HG03439 (cell line): ENCODE measurements at regions not wholly inside any gene's neighbourhood (a gene's known extent, or its start where the extent isn't known, plus 50 kb on each side); places are given as distances from the start of the nearest gene placed in this dataset.
"Not testable (repeated sequence)": the region's sequence is repeated elsewhere in the genome, so short reads cannot be mapped to it uniquely, and the experiment has no call there.

Source experiments
- ATAC-seq: cut with Tn5 transposase; IDR thresholded peaks from one replicate; pipeline ENCODE4 v1.9.1; 2021; ENCODE audit warnings: mild to moderate bottlenecking, moderate library complexity; ENCODE audit not compliant: unreplicated experiment

GRCh38 chr11:109480251-109480650 lies 58.3 kb downstream of the C11orf87 start:
- ATAC-seq, result no peak

- no peak for ATAC-seq
Observed at GRCh38 chr11:109486129-109486528, 64.1 kb downstream of the C11orf87 start.

DNA sequence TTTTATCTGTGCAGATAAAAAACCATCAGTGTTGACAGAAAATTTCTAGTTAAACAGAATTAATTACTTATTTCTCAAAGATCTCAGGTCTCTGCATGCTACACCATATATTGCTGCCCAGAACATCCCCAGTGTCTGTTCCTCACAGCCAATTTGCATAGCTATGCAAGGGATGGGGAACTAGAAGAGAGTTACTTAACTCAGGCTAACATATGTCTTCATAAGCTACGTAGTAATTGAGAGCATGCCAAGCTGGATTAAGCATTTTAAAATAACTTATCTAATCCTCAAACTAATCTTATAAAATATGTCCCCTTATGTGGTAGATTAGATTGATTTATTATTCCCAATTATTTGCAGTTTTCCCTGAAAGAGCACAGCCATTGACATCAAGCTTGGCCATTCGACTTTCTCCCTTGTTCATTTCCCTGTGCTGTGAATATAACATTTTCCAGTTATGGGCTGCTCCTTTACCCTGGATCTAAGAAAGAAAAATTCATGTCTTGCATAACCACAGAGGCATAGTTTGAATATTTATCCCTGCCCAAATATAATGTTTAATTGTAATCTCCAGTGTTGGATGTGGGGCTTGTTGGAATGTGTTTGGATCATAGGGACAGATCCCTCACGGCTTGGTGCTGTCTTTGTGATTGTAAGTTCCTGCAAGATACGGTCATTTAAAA lies 69.1 kb downstream of the C11orf87 start:
- ATAC-seq, result no peak

GRCh38 chr11:109506115-109506514 lies 84.1 kb downstream of the C11orf87 start:
- ATAC-seq, result no peak

- ATAC-seq, result no peak
Observed at GRCh38 chr11:109507331-109507730, 85.3 kb downstream of the C11orf87 start.

GRCh38 chr11:109507836-109508561 lies 86.0 kb downstream of the C11orf87 start:
- ATAC-seq, result no peak

- no peak for ATAC-seq
Observed at GRCh38 chr11:109508943-109509342, 87.0 kb downstream of the C11orf87 start.

DNA sequence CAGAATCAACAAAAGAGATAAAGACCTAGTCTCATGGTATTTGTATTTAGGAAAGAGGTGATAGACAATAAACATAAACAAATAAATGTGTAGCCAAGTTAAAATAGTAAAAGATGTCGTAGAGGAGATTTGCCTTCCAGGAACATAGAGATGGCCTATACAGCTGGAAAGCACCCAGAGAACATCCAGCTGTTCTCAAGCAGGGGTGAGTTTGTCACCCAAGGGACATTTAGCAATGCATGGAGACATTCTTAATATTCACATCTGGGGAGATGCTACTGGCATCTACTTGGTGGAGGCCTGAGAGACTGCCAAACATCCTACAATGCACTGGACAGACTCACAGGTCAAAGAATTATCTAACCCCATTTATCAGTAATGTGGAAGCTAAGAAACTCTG lies 88.3 kb downstream of the C11orf87 start:
- no peak for ATAC-seq

GRCh38 chr11:109511598-109511997 lies 89.6 kb downstream of the C11orf87 start:
- ATAC-seq, result no peak

DNA sequence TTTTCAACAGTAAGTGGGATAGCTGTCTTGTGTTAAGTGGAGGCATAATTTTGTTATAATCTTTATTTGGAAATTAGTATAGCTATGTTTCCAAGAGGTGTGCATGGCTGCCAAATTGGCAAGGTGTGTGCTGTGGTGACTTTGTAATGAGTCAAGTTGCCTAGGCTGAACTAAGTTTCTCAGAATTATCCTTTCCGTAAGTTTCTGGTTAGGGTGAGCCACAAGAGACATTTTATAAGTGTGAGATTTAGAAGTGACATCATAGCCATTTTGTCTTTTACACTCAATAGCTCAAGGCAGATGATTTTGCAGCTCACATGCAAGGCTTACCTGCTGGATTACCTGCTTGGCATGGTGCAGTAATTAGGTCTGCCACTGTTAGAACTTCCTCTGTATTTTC lies 90.3 kb downstream of the C11orf87 start:
- ATAC-seq, result no peak

DNA sequence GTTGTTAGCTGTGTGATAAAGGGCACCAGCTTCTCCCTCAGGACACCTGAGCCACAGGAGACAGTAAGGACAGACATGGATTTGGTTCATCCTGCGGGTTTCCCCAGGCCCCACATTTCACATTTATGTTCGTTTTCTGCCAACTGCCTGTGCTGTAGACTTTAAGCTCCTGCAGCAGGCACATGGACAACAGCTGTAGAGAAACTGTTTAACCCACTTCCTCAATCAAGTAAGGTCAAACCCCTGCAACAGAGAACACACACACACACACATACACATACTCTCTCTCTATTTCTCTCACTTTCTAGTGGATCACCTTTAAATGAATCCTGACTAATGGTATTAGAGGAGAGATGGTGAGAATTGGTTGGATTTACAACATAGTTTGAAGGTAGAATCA lies 90.7 kb downstream of the C11orf87 start:
- ATAC-seq, result no peak

DNA sequence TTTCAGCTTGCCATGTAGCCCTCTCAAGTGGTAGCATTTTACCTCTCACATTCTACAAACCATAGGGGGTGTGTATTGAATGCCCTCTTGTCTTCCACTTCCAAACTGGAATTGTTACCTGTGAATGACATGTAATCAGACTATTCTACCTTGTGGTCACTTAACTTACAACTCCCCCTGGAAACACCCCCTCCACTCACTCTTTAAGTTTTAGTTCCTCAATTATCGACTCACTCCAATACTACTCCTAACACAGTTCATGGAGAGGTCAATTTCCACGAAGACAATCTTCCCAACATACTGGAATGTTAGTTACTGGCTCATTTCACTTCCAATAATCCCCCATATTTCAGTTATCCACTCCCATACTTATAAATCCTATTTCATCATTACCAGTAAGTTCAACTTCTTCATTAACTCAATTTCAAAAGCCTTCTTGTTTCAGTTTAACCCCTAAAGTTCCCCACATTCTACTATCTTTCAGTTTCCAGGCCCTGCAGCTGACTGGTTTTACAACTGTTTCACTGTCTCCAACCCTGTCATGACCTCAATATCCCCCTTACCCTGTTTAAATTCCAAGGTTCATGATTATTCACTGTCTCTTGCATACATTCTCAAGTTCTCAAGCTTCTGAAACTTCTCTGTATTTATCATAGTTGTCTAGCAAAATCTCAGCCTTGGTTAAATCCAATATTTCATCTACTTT lies 92.5 kb downstream of the C11orf87 start:
- no peak for ATAC-seq

DNA sequence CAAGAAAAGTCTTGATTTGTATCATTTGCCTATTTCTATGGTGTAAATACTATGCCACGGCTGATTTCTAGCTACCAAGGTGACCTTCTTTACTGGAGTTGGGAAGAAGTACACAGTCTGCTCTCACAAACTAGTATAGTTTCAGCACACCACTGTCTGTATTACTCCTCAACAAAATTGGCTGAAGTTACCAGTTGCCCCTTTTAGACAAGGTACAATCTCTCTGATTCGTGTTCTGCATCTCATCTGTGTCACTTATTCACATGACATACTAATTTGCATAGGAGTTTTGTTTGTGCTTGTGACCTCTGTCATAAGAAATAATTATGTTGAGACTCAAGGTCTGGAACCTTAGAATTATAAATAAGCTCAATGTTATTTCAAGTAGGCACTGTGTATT lies 97.3 kb downstream of the C11orf87 start:
- ATAC-seq, result no peak

DNA sequence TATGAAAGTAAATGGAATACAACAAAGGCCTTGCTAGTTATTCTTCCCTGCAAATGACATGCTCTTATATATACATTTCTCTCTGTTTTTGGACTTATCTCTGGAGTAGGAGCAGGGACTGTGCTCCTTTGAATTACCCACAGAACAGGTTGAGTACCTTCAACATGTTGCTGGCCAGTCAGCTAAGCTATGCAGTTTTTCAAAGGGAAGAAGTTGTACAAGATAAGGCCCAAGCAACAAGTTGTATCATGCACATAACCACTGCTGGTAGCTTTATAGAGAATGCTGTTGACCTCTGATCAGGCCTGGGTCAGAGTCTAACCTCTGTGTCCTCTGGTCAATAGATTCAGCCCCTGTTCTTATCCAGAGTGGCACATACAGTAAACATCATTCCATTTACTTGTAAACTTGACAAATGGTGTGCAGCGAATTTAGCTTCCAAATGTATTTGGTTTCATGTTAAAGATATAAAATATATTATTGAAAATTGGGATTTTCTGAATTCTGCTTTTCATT lies 99.6 kb downstream of the C11orf87 start:
- ATAC-seq, result no peak

DNA sequence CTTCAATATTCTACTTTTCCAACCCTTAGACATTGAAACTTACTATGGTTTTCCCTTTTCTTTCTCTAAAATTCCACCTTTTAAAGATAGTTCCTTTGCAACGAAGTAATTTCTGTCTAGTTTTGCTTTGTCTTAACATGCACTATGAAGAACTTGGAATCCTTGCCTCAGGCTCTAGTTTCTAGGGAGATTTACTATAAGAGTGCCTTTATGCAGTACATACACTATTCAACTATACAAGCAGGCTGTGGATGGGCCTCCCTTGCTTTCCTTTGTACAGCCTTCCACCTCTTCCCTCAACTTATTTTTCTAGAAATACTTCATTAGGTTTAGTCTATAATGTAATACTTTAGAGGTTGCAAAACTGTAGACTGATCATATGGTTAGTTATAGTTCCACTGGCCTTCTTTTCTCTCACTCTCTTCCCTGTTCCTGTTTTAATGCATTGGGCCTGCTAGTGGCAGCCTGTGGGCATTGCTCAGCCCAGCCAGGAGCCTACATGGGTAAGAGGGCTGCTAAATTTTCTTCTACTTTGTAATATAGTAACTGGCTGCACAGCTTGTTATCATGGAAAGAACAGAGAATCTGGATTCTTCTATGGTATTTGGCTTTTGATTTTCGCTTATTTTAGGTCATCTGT lies 100.2 kb downstream of the C11orf87 start:
- ATAC-seq, result no peak

GRCh38 chr11:109525636-109526035 lies 103.6 kb downstream of the C11orf87 start:
- not testable (repeated sequence) for ATAC-seq

DNA sequence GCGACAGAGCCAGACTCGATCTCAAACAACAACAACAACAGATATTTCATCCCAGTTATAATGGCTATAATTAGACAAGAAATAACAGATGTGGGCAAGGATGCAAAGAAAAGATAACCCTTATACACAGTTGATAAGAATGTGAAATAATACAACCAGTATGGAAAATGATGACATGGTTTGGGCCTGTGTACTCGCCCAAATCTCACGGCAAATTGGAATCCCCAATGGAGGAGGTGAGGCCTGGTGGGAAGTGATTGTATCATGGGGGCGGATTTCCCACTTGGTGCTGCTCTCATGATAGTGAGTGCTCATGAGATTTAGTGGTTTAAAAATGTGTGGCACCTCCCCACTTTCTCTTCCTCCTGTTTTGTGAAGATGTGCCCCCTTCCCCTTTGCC lies 104.1 kb downstream of the C11orf87 start:
- ATAC-seq, result no peak

DNA sequence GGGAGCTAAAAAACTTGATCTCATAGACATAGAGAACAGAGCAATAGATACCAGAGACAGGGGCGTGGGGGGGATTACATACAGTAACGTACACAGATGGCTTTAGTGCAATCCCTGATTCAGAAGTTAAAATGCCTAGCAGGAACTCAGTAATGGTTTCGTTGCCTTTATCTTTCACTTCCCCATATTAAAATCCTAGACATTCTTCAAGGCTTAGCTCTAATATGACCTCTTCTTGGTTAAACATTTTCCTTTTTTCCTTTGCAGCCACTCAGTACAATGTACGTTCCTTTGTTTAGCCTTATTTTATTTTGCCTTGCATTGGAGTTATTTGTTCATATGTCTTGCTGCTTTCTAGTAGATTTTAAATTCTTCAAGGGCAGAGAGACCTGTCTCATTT lies 104.9 kb downstream of the C11orf87 start:
- no peak for ATAC-seq

DNA sequence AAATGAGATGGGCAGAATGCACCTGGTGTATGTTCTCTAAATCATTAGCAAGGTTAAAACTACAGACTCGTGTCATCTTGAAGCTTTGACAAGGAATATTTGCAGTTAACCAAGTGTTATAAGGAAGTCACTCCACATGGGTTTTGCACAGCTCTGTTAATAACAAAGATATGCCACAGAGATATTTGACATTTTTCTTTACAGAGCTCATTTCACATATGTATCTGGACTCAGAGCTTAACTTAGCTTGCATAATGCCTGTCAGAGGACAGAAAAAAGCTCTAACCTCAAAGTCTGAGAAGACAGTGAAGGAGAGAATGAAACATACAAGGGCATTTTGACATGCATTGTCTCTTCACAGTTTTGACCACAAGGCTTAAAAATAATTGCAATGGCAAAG lies 105.5 kb downstream of the C11orf87 start:
- no peak for ATAC-seq

- no peak for ATAC-seq
Observed at GRCh38 chr11:109547356-109548027, 125.5 kb downstream of the C11orf87 start.

DNA sequence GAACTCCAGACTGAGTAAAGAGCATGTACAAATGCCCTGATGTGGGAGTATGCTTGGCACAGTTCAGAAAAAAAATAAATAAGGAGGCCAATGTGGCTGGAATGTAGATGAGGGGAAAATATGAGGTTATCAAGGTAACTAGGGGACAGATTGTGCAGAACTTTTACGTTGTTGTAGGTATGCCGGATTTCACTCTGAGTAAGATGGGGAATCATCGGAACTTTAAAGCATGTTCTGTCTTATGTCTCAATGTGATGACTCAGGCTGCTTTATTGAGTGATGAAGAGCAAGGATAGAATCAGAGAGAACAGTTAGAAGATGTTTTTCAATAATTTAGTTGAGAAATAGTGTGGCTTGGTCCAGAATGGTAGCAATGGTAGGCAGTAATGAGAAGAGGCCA lies 130.4 kb downstream of the C11orf87 start:
- no peak for ATAC-seq
